NCI-H2196 treated with DMSO at 0.1 percent for 48 hours (cell line): ENCODE measurements at regions not wholly inside any gene's neighbourhood (a gene's known extent, or its start where the extent isn't known, plus 50 kb on each side); places are given as distances from the start of the nearest gene placed in this dataset.

Source experiments
- DNase-seq: peaks from one replicate; lab custom pipeline; 2025; ENCODE audit not compliant: unreplicated experiment; lab: John Stamatoyannopoulos, UW

DNA sequence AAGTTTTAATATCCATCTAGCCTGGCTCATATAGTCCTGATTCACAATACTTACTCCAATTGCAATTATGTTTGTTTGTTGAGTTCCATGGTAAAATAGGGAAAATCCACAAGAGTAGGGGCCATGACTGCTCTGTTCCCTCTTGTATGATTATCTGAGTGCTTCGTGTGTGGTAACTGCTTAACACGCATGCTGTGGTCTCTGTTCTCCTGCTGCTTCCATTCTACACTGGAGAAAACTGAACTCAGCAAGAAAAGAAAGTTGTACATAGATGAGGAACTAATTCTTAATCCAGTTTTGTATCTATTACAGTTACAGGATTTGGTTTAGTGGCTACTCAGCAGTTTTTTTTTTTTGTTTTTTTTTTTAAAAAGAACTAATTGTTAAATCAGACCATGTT lies 223.0 kb upstream of the SATB1 start:
- no peak for DNase-seq

DNA sequence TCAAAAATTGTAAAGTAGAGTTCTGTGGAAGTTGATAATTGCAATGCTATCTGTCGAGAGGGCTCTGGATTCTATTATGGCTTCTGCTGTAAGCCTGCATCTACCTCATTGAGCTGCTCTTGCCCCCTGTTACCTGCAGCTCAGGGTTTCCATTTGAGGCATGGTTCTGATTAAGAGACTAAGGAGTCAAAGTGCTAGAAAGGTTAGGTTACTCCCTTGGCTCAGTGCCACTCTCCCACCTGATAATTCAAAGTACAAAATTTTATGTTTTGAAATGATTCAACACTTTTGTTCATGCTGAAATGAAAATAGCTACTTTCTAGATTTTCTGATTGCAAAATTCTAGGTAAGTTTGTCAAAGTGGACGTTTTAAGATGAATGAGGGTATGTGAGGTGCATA lies 220.5 kb upstream of the SATB1 start:
- no peak for DNase-seq

DNA sequence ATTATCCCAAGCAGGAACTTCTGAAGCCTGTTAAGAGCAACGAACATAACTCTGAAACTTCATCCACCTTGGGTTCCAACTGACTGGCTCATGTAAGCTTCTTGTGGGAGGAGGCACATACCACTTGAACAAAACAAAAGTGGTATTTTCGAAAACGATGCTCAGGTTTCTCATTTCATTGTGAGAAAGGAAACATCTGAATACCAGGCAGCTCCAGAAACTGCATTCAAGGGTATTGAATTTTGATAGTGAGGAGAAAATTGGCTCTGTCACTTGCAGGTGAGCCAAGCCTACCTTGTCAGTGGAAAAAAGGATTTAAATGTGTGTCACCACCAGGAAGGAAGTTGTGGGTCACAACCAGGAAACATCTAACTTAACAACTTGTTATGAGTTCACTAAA lies 218.1 kb upstream of the SATB1 start:
- no peak for DNase-seq

DNA sequence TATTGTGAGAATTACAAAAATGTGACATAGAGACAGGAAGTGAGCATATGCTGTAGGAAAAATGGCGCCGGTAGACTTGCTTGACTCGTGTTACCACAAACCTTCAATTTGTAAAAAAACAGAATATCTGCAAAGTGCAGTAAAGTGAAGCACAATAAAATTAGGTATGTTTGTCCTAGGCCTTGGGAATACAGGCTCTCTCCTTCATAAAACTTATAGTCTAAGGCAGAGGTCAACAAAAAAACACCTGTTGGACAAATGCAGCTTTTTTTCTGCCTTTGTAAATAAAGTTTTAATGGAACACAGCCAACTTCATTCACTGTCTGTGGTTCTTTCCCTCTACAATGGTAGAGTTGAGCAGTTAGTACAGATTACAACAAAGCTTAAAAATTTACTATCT lies 216.8 kb upstream of the SATB1 start:
- no peak for DNase-seq

DNA sequence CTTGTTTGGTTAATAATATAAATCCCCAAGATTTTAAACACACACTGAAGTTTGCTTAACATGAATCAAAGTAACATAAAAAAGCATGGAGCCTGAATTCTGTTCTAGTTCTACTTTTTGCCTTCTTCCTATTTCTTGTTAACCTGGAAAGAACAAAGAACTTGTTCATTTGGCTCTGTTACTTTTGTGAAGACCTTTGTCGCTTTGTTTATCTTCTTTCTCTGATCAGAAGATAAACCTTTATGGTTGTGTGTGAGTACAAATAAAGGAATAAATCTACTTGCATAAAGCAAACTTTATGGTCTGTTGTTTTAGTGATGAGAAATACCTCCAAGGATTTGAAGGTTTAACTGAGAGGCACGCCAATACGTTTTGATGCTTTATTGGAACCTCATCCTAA lies 210.1 kb upstream of the SATB1 start:
- DNase-seq, result no peak

DNA sequence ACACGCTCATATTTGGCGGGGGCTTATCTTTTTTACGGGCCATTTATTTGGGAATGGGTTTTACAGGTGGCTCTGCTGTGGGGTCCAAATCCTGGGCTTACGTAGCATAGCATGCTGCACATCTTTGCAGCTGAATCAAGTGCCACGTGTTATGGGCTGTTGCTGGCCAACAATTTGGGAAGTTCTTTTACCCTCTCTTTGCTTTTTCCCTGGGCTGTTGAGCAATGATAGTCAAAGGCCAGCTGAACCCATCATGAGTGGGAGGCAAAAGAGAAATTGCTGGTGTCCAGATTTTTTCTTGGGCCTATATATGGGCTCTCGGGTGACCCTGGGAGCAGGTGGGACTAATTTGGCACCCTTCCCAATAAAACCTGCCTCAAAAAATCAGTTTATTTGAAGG lies 209.3 kb upstream of the SATB1 start:
- no peak for DNase-seq

DNA sequence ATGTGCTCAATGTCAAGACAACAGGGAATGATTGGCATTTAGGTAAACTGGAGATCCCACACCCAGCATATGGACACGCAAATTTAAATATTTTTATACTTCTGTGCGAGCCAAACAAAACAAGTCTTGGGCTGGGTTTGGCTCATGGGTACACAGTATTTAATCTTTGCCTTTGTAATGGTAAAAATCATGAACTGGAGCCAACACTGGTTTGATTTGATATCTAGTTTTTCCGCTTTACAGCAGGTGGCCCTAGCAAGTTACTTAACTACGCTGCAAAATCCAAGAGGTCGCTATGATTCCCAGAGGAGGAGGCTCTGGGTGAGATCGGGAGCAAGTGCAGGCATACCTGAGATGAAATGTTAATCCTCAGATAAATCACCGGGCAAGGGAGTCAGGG lies 207.9 kb upstream of the SATB1 start:
- no peak for DNase-seq

DNA sequence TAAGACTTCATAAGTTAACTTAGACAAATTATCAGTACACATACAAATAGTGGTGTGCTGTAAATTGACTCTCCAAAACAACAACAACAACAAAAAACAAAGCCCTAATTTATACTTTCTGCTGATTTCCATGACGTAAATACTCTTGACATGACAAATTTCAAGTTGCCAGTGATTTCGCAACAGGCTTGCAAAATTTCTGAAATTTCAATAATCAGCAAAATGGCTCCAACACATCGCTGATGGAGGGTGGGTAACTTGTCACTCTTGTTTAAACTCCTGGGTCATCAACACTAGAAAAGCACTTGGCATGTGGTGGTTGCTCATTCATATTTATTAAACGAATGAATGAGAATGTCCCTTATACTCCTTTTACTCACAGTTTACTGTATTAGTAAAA lies 205.2 kb upstream of the SATB1 start:
- DNase-seq, result no peak

DNA sequence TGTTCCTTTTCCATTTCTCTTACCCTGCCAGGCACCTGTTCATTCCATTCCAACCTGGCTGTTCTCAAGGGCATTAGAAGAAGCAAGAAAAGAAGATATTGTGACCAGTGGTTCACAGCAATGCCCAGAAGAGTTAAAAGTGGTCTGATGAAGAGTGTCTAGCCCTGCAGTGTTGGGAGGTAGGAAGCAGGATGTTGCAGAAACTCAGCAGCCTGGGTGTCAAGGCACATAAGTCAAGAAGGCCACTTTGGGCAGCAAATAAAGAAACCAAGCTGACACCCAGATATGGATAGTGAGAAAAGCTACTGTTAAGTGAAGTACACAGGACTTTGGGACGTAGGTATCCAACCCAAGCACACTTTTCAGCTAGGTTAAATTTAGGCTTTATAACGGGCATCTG lies 199.9 kb upstream of the SATB1 start:
- DNase-seq, result no peak

DNA sequence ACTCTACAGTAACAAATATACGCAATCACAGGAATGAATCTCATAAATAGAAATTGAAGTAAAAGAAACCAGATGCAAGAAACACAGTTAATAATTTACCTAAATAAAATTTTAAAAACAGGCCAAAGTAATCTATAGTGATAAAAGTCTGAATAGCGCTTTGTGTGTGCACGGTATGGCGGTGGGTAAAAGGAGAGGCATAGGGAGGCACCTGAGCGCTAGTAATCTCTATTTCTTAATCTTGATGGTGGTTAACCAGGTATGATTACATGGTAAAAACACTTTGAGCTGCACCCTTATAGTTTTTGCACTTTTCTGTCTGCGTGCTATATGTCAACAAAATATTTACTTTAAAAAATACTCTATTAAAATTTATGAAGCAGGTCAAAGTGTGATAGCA lies 198.1 kb upstream of the SATB1 start:
- DNase-seq, result no peak

DNA sequence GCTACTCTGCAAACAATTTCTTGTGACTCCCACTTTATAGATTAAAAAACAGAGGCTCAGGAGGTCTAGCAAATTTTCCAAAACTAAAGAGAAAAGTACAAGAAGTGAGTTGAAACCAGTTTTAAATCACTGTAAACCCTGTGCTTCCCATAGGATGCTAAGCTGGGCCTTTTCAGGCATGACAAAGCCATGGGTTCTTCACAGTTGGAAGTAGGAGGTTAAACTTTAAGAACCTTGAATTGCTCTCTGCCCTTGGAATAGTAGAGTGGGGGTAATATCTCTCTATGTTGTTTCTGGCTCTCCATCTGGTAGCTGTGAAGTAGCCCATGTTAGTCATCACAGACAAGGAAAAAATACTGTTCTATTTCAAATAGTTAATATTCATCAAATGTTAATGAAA lies 193.6 kb upstream of the SATB1 start:
- no peak for DNase-seq

DNA sequence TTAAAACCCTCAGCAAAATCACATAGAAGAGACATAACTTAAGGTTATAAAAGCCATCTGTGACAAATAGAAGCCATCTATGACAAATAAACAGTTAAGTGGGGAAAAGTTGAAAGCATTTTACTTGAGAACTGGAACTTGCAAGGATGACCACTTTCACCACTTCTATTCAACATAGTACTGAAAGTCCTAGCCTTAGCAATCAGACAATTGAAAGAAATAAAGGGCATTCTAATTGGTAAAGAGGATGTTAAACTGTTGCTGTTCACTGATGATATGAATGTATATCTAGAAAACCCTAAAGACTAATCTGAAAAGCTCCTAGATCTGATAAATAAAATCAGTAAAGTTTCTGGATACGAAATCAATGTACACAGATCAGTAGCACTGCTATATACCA lies 186.9 kb upstream of the SATB1 start:
- DNase-seq, result no peak

DNA sequence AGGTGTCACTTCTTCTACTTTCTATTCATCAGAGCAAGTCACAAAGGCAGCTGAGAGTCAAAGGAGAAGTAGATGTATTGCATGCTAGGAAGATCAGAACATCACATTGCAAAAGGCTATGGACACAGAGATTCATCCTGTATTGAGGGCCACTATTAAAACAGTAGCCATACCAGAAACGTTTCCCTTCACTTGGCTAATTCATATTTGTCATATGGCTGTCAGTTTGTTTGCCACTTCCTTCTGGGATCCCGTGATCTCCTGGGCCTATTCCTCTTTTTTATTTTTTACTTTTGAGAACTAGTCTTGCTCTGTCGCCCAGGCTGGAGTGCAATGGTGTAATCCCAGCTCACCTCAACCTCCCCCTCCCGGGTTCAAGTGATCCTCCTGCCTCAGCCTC lies 184.0 kb upstream of the SATB1 start:
- no peak for DNase-seq

DNA sequence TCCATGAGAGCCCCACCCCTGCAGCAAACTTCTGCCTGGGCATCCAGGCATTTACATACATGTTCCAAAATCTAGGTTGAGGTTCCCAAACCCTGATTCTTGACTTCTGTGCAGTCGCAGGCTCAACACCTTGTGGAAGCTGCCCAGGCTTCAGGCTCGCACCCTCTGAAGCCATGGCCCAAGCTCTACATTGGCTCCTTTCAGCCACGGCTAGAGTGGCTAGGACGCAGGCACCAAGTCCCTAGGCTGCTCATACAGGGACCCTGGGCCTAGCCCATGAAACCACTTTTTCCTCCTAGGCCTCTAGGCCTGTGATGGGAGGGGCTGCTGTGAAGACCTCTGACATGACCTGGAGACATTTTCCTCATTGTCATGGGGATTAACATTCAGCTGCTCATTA lies 172.8 kb upstream of the SATB1 start:
- no peak for DNase-seq

DNA sequence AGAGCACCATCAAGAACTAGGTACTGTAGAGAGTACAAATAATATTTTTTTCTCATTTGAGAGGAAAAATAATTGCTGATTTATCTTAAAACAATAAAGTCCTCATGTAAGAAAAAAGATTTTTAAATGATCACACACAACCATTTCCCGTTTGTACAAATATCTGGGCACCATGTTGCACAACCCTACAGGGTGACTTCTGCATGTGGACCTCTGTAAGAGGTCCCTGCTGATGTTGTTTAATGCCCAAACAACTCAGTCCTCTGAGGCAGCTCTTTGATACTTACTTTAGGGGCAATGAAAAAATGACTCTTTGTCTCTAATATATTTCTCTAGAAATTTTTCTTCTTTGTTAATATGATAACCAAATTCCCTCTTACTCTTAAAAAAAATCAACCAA lies 168.1 kb upstream of the SATB1 start:
- no peak for DNase-seq

DNA sequence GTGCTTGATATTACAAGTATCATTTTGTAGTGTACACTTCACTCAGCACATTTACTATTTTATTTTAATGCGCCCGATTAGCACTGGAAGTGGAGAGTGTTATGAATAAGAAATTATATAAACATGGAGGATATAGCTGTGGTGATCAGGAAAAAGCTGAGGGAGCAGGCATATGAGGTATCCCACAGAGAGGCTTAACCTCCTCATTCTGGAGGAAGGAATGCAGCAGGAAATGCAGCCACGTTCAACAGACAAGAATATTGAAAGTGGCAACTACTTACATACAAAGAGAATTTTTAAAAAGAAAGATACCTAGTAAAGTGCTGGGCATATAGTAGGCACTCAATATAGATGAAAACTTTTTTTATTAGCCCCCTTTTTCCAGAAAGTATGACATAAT lies 166.0 kb upstream of the SATB1 start:
- no peak for DNase-seq

DNA sequence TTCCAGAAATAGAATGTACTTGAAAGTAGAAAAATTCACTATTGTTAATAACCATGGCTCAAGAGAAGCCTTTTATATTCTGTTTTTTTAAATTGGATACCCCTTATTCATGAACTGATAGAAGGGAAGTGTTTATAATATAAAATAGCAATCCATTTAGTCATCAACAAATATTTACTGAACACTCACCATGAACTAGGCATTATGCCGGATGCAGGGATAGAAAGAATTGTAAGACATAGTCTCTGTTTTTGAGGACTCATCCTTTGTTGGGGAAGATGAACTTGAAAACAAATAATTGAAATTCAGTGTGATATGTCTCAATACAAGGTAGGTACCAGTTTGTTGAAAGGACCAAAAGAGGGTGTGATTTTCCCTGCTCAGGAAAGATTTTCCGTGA lies 160.9 kb upstream of the SATB1 start:
- DNase-seq, result no peak

DNA sequence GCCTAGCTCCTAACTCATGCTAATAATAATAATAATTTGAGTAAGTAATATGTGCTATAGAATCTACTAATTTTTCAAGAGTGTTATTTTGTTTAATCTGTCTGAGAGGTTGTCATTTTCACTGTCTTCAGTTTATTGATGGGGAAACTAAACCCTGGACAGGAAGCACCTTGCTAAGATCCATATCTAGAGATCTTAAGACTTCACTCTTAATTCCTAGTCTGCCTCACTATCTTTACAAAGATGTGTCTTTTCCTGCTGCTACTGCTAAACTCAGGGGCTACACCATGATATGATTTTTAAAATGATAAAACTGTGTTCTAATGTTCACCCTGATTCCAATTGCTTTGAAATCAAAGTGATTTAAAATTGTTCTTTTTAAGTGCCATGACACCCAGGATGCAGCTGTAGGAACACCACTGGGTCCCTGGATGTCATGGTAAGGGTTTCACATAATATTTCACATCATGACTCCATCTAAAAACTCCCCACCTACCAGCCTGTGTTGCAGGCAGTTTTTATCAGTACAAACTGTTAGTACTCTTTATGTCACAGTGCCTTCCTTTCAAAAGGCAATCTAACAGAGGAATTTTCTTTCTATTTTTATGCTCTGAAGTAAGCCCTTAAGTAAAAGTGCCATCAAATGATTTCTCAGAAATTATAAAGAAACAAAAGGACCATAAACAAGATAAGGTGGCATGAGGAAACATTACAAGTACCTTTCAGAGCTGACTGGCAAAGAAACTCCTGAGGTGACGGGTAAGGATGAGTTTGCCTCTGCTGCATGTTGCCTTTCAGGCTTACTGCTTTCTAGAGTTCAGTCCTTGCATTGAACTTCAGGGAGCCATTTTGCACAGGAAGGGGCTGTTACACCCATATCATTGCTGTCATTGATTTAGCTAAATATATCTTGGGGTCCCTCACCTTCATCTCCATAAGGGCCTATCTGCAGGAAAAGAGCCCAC lies 160.1 kb upstream of the SATB1 start:
- no peak for DNase-seq

DNA sequence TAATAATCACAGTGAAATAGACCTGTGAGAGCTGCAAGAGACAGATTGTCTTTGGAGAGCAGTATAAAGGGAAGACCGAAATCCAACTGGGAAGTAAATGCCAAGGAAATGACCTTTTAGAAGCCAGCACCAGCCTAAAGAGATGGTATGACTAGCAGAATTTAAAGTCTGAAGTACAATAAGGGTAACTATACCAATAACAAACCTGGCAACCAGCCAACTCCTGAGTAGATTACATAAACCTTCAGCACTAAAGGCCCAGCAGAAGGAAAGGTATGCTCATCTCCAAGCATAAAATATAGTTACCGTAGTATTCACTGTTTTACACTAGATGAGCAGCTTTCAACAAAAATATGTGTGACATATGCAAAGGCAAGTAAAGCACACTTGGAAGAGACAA lies 155.1 kb upstream of the SATB1 start:
- no peak for DNase-seq

DNA sequence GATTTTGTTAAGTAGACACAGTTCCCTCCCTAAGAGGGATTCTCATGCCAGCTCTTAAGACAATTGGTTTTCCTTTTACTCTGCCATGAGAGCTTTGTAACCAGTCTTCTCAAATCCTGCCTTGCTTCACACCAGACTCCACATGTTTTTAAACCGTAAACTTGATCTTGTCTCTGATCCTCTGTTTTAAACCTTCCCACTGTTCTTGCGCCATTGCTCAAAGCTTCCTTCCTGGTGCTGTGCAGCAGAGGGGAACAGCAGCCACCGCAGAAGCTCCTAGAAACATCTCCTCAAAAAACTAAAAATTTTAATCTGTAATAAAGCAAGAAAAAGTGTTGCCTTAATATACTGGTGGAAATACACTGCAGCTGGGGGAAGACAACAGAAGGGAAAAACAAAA lies 154.5 kb upstream of the SATB1 start:
- no peak for DNase-seq

DNA sequence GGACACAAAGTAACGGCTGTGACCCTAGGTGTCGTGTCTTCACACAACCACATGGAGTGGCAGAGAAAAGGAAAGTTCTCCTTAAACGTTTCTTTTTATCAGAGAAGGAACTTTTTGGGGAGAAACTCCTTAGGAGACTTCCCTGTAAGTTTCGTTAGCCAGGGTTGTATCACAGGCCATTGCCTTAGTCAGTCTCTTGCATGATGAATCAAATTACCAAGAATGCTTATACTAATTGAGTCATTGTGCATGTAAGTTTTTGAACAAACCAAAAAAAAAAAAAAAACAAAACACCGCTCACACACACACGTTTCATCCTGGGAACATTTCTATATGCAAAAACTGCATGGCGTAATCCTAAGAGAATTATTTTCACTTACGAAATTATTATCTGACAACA lies 150.4 kb upstream of the SATB1 start:
- no peak for DNase-seq

DNA sequence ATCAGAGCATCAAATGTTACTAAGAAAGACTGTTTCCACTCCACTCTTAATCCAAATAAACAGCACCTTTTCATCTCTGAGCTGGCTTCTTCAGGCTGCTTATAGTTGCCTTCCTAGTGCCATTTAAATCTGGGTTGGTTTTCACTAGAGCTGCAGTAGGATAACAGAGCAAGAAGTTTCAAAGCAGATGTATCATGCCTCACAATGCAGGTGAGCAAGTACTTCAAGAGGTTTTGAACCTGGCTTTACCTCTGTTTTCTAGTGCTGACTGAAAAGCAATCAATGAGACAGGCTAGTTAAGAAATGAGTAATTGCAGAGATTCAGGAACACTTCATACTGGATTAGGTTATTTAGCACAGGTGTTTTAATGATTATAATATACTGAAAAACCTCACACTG lies 147.7 kb upstream of the SATB1 start:
- DNase-seq, result no peak

DNA sequence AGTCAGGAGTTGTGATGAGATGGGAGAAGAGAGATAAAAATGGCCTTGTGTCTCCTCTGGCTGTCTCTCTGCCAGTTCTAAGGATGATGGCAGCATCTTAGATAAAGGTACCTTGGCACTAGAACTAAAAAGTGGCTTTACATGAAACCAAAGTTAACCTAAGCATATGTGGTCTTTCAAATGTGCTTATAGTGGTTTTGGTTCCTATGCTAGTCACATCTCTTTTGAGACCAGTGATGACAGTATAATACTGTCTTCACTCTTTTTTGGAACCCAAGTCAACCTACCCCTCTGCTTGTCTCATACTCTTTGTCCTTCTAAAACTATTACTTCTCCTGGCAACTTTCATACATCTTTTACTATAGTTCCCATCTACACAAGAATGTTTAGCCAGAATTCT lies 142.2 kb upstream of the SATB1 start:
- DNase-seq, result no peak
